Transverse colon (tissue), 3 donors: ENCODE measurements at regions not wholly inside any gene's neighbourhood (a gene's known extent, or its start where the extent isn't known, plus 50 kb on each side); places are given as distances from the start of the nearest gene placed in this dataset.

ENCODE experiments used
- EP300 ChIP-seq: sonication (generic); formaldehyde crosslinking; IDR thresholded peaks from one replicate; pipeline ENCODE4 v1.6.1; 2017; ENCODE audit warnings: antibody characterized with exemption, low read depth
- TF ChIP-seq, protein P1 (sequence below), 5 experiments: fragments of 200-600 bp in 3 of 5; fragments of 450-650 bp in 2 of 5; sonication (generic) in 3 of 5; IDR thresholded peaks; 1 replicate in 2 of 5; 2 replicates in 3 of 5; pipeline ENCODE4 v1.5.1; 2016 to 2017; ENCODE audit warnings: antibody characterized with exemption in 5 of 5, inconsistent platforms in 3 of 5, mild to moderate bottlenecking in 2 of 5, moderate library complexity in 1 of 5

DNA sequence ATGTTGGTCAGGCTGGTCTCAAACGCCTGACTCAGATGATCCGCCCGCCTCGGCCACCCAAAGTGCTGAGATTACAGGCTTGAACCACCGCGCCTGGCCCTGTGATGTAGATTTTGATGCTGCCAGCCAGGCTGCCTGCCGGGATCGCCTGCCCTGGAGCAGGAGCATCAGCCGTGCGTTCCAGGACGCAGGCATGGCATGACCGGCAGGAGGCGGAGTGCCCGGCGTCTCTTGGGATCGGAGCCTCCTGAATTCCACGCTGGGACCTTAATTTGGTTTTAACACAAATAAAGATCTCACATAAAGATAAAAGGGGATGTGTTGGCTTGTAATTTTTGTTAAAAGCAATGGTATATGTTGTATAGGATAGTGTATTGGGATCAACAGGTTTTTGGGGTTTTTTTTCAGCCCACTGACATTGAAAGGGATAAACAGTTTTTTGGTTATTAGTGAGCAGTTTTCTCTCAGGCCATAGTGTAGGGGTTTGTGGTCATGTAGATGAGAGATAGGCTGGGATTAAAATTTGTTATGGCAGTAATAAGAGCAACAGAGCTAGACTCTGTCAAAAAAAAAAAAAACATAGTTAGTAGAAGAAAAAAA, 1406.4 kb downstream of the UQCRFS1 start:
- TF ChIP-seq EP300, result no peak
- TF ChIP-seq, protein P1, sequence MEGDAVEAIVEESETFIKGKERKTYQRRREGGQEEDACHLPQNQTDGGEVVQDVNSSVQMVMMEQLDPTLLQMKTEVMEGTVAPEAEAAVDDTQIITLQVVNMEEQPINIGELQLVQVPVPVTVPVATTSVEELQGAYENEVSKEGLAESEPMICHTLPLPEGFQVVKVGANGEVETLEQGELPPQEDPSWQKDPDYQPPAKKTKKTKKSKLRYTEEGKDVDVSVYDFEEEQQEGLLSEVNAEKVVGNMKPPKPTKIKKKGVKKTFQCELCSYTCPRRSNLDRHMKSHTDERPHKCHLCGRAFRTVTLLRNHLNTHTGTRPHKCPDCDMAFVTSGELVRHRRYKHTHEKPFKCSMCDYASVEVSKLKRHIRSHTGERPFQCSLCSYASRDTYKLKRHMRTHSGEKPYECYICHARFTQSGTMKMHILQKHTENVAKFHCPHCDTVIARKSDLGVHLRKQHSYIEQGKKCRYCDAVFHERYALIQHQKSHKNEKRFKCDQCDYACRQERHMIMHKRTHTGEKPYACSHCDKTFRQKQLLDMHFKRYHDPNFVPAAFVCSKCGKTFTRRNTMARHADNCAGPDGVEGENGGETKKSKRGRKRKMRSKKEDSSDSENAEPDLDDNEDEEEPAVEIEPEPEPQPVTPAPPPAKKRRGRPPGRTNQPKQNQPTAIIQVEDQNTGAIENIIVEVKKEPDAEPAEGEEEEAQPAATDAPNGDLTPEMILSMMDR (IDR thresholded peaks at IDR 0.05), result no peak
